Chondrocyte (in vitro differentiated cells): ENCODE measurements at regions not wholly inside any gene's neighbourhood (a gene's known extent, or its start where the extent isn't known, plus 50 kb on each side); places are given as distances from the start of the nearest gene placed in this dataset.

ENCODE experiments used
- DNase-seq: peaks from one replicate; pipeline ENCODE4 v3.0.0; 2021; ENCODE audit warnings: mixed read lengths, low spot score
- H3K27ac Mint-ChIP-seq: one replicate; pipeline ENCODE4 v1.8.0; 2021; ENCODE audit warnings: mild to moderate bottlenecking, moderate library complexity, mixed read lengths; ENCODE audit not compliant: unreplicated experiment
- H3K27me3 Mint-ChIP-seq: 2 replicates; pipeline ENCODE4 v1.8.0; 2021; ENCODE audit warnings: low read depth, mixed read lengths
- H3K36me3 Mint-ChIP-seq: 2 replicates; pipeline ENCODE4 v1.8.0; 2021; ENCODE audit warnings: low read depth, mixed read lengths
- H3K4me1 Mint-ChIP-seq: 2 replicates; pipeline ENCODE4 v1.8.0; 2021; ENCODE audit warnings: low read depth, mild to moderate bottlenecking, mixed read lengths
- H3K4me3 Mint-ChIP-seq: one replicate; pipeline ENCODE4 v1.8.0; 2021; ENCODE audit warnings: mild to moderate bottlenecking, moderate library complexity, mixed read lengths; ENCODE audit not compliant: unreplicated experiment
- H3K9me3 Mint-ChIP-seq: 2 replicates; pipeline ENCODE4 v1.8.0; 2021; ENCODE audit warnings: low read depth, mixed read lengths
- CTCF ChIP-seq: fragments of 200-600 bp; sonication (generic); IDR thresholded peaks from 2 replicates; pipeline ENCODE4 v1.5.0; 2021; ENCODE audit warnings: antibody characterized with exemption, mild to moderate bottlenecking, moderate library complexity

GRCh38 chr3:19093084-19093483 is 55.2 kb upstream of the KCNH8 start:
- Mint-ChIP-seq H3K9me3 (no peaks in the 10 kb centered on the region), H3K27me3 (no peaks in the 10 kb centered on the region), H3K36me3 (no peaks in the 10 kb centered on the region), H3K4me1 (no peaks in the 10 kb centered on the region), H3K27ac (no peak overlapping the region), H3K4me3 (no peak overlapping the region)
- DNase-seq, result no peak
- TF ChIP-seq CTCF, result no peak

DNA sequence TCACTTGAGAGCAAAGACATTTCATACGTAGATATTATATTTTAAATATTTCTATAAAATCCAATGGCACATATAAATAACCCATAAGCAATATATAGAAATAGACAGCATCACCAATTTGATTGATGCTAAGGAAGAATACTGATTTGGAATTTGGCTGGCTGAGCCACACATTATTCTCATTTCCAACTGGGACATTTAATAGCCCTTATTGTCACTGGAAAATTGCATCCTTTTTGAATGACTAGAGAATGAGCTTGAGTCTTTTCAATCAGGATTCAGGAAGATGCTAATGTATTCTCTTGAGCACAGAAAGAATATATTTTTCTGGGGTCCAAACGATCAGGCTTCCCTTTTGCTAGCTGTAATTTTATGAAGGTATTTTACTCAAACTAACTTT is 70.9 kb upstream of the KCNH8 start:
- TF ChIP-seq CTCF, result no peak

GRCh38 chr3:19075037-19075436 is 73.3 kb upstream of the KCNH8 start:
- Mint-ChIP-seq H3K4me1 (no peaks in the 10 kb centered on the region), H3K4me3 (no peak overlapping the region), H3K36me3 (no peaks in the 10 kb centered on the region), H3K27ac (no peak overlapping the region), H3K27me3 (peaks cover 2% of the 10 kb centered on the region), H3K9me3 (peaks cover 8% of the 10 kb centered on the region)
- DNase-seq, result no peak
- no peak for TF ChIP-seq CTCF

More for the DNA sequence above, 70.9 kb upstream of the KCNH8 start:
- Mint-ChIP-seq H3K4me1 (no peaks in the 10 kb centered on the region), H3K36me3 (no peaks in the 10 kb centered on the region), H3K4me3 (no peak overlapping the region), H3K27ac (no peak overlapping the region), H3K27me3 (peaks cover 5% of the 10 kb centered on the region), H3K9me3 (peaks cover 3% of the 10 kb centered on the region)
- DNase-seq, result no peak

- Mint-ChIP-seq H3K4me1 (no peaks in the 10 kb centered on the region), H3K27ac (no peak overlapping the region), H3K9me3 (peaks cover 8% of the 10 kb centered on the region), H3K4me3 (no peak overlapping the region), H3K36me3 (no peaks in the 10 kb centered on the region), H3K27me3 (peaks cover 2% of the 10 kb centered on the region)
- no peak for TF ChIP-seq CTCF
- no peak for DNase-seq
Measured at GRCh38 chr3:19074257-19074900, 73.9 kb upstream of the KCNH8 start.

GRCh38 chr3:19073341-19074105 is 74.8 kb upstream of the KCNH8 start:
- Mint-ChIP-seq H3K27me3 (no peaks in the 10 kb centered on the region), H3K36me3 (no peaks in the 10 kb centered on the region), H3K9me3 (peaks cover 8% of the 10 kb centered on the region), H3K27ac (no peak overlapping the region), H3K4me3 (no peak overlapping the region), H3K4me1 (no peaks in the 10 kb centered on the region)
- DNase-seq, result no peak
- no peak for TF ChIP-seq CTCF
